HCT116 (cell line): ENCODE measurements at regions not wholly inside any gene's neighbourhood (a gene's known extent, or its start where the extent isn't known, plus 50 kb on each side); places are given as distances from the start of the nearest gene placed in this dataset.

Source experiments
- ATAC-seq: fragments of 200-7000 bp; cut with Tn5 transposase; 2 replicates; pipeline ENCODE4 v1.9.1; 2020; ENCODE audit warnings: mild to moderate bottlenecking, moderate library complexity
- BruUV-seq: library from RNA; stranded (reverse); fragments of 400-500 nt; replicated peaks from 2 replicates; lab custom pipeline; 2021; lab: Mats Ljungman, UMichigan
- CTCF ChIA-PET: fragments of 300-600 bp; sonication (Branson Sonifier 250); formaldehyde crosslinking; loops from one replicate; lab custom pipeline; 2021; ENCODE audit warnings: antibody characterized with exemption; lab: Charles Lee
- POLR2A ChIA-PET: fragments of 300-600, 350-600 bp; sonication (Branson Sonifier 250); formaldehyde crosslinking; loops from one replicate; lab custom pipeline; 2021; ENCODE audit warnings: antibody characterized with exemption; lab: Charles Lee
- RAD21 ChIA-PET, 2 experiments: fragments of 300-600 bp; sonication (Branson Sonifier 250); formaldehyde crosslinking; loops; one replicate each; lab custom pipeline; 2023; ENCODE audit warnings: low total read pairs in 2 of 2; ENCODE audit not compliant: uncharacterized antibody in 2 of 2, unreplicated experiment in 2 of 2, low non-redundant PET in 1 of 2; lab: Charles Lee
- DNase-seq: peaks from one replicate; pipeline ENCODE4 v3.0.0-alpha.2; 2010; ENCODE audit warnings: low read depth, low spot score
- H2AFZ ChIP-seq: fragments of 200-600 bp; shearing (Covaris generic), sonication (generic); 2 replicates; pipeline ENCODE4 v1.6.1; 2017; ENCODE audit warnings: low read depth, mixed run types, mixed read lengths, antibody characterized with exemption, low read length; ENCODE audit not compliant: poor library complexity, severe bottlenecking
- H3K27ac ChIP-seq: 2 replicates; pipeline ENCODE4 v1.5.1; 2012; ENCODE audit warnings: low read depth, low read length
- H3K27me3 ChIP-seq: fragments of 200-600 bp; sonication (generic); 2 replicates; pipeline ENCODE4 v1.6.1; 2016; ENCODE audit warnings: mixed run types, low read length, mixed read lengths; ENCODE audit not compliant: insufficient read depth
- H3K36me3 ChIP-seq, 2 experiments: fragments of 200-500 bp in 1 of 2; fragments of 200-600 bp in 1 of 2; sonication (Bioruptor generic) in 1 of 2; sonication (generic) in 1 of 2; 2 replicates each; pipeline versions ENCODE4 v1.5.1 to v1.6.1; 2014 to 2016; ENCODE audit warnings: low read length in 2 of 2, inconsistent platforms in 1 of 2, mixed read lengths in 1 of 2, mixed run types in 1 of 2; ENCODE audit not compliant: insufficient read depth in 2 of 2, control insufficient read depth in 1 of 2
- H3K4me1 ChIP-seq, 2 experiments: fragments of 200-600 bp in 1 of 2; sonication (generic) in 1 of 2; 2 replicates each; pipeline versions ENCODE4 v1.5.1 to v1.6.1; 2012 to 2017; ENCODE audit warnings: low read length in 2 of 2, inconsistent platforms in 1 of 2, mild to moderate bottlenecking in 1 of 2, mixed read lengths in 1 of 2, mixed run types in 1 of 2, moderate library complexity in 1 of 2; ENCODE audit not compliant: insufficient read depth in 2 of 2, control insufficient read depth in 1 of 2
- H3K4me2 ChIP-seq: fragments of 200-600 bp; sonication (generic); 2 replicates; pipeline ENCODE4 v1.6.1; 2017; ENCODE audit warnings: mixed run types, low read length, mixed read lengths
- H3K4me3 ChIP-seq, 2 experiments: fragments of 200-600 bp in 1 of 2; sonication (generic) in 1 of 2; replicated peaks in 1 of 2; 2 replicates each; pipeline ENCODE4 v1.5.1; 2011 to 2016; ENCODE audit warnings: low read length in 2 of 2, control low read depth in 1 of 2, low read depth in 1 of 2, mild to moderate bottlenecking in 1 of 2, mixed read lengths in 1 of 2, mixed run types in 1 of 2
- H3K79me2 ChIP-seq: fragments of 200-600 bp; sonication (generic); 2 replicates; pipeline ENCODE4 v1.6.1; 2017; ENCODE audit warnings: mild to moderate bottlenecking, mixed run types, low read length, moderate library complexity, mixed read lengths; ENCODE audit not compliant: insufficient read depth
- H3K9ac ChIP-seq: fragments of 200-600 bp; sonication (generic); 2 replicates; pipeline ENCODE4 v1.6.1; 2016; ENCODE audit warnings: low read length, mixed read lengths
- H3K9me2 ChIP-seq: fragments of 200-600 bp; sonication (generic), shearing (Covaris generic); 2 replicates; pipeline ENCODE4 v1.6.1; 2017; ENCODE audit warnings: mixed run types, mild to moderate bottlenecking, moderate library complexity; ENCODE audit not compliant: insufficient read depth
- H3K9me3 ChIP-seq, 2 experiments: fragments of 200-500 bp in 1 of 2; fragments of 200-600 bp in 1 of 2; sonication (Bioruptor generic) in 1 of 2; sonication (generic) in 1 of 2; 2 replicates each; pipeline ENCODE4 v1.6.1; 2014 to 2017; ENCODE audit warnings: low read length in 2 of 2, mixed read lengths in 2 of 2, inconsistent platforms in 1 of 2, low read depth in 1 of 2, mild to moderate bottlenecking in 1 of 2, mixed run types in 1 of 2, moderate library complexity in 1 of 2; ENCODE audit not compliant: control insufficient read depth in 1 of 2, insufficient read depth in 1 of 2
- H4K20me1 ChIP-seq: fragments of 200-600 bp; sonication (generic), shearing (Covaris generic); 2 replicates; pipeline ENCODE4 v1.6.1; 2017; ENCODE audit warnings: mixed run types, mild to moderate bottlenecking, moderate library complexity; ENCODE audit not compliant: insufficient read depth
- ATF3 ChIP-seq: IDR thresholded peaks from 2 replicates; pipeline ENCODE4 v1.6.1; 2012
- CBX3 ChIP-seq: IDR thresholded peaks from 2 replicates; pipeline ENCODE4 v1.6.1; 2012; ENCODE audit warnings: low read depth
- CTCF ChIP-seq, 3 experiments: fragments of 200-600 bp in 1 of 3; sonication (generic) in 1 of 3; IDR thresholded peaks in 2 of 3; conservative IDR thresholded peaks in 1 of 3; 2 replicates each; pipeline ENCODE4 v1.5.1; 2012 to 2017; ENCODE audit warnings: low read depth in 2 of 3, low read length in 2 of 3, antibody characterized with exemption in 1 of 3, borderline replicate concordance in 1 of 3, control low read depth in 1 of 3, mild to moderate bottlenecking in 1 of 3, mixed read lengths in 1 of 3, mixed run types in 1 of 3, moderate library complexity in 1 of 3; ENCODE audit not compliant: insufficient read depth in 1 of 3
- ELF1 ChIP-seq: IDR thresholded peaks from 2 replicates; pipeline ENCODE4 v1.6.1; 2012; ENCODE audit warnings: low read depth, borderline replicate concordance
- JUND ChIP-seq: IDR thresholded peaks from 2 replicates; pipeline ENCODE4 v1.6.1; 2012
- POLR2AphosphoS5 ChIP-seq: IDR thresholded peaks from 2 replicates; pipeline ENCODE4 v1.6.1; 2011; ENCODE audit warnings: mild to moderate bottlenecking, low read depth, low read length, moderate library complexity
- RAD21 ChIP-seq: IDR thresholded peaks from 2 replicates; pipeline ENCODE4 v1.6.1; 2012; ENCODE audit warnings: low read depth, mild to moderate bottlenecking
- SIN3A ChIP-seq: IDR thresholded peaks from 2 replicates; pipeline ENCODE4 v1.6.1; 2012; ENCODE audit warnings: low read depth
- SRF ChIP-seq: IDR thresholded peaks from 2 replicates; pipeline ENCODE4 v1.6.1; 2012; ENCODE audit warnings: low read depth
- TCF7L2 ChIP-seq: IDR thresholded peaks from 2 replicates; pipeline ENCODE4 v1.7.0; 2011; ENCODE audit warnings: borderline replicate concordance, inconsistent platforms; ENCODE audit not compliant: insufficient read depth, insufficient read length; ENCODE audit errors: extremely low read depth
- YY1 ChIP-seq: IDR thresholded peaks from 2 replicates; pipeline ENCODE4 v1.6.1; 2011; ENCODE audit warnings: low read length, low read depth, moderate library complexity, mild to moderate bottlenecking; ENCODE audit not compliant: insufficient replicate concordance; ENCODE audit errors: extremely low read depth
- ZBTB33 ChIP-seq: IDR thresholded peaks from 2 replicates; pipeline ENCODE4 v1.6.1; 2011; ENCODE audit warnings: mild to moderate bottlenecking, low read length, moderate library complexity; ENCODE audit not compliant: insufficient replicate concordance; ENCODE audit errors: extremely low read depth
- ZFX ChIP-seq: fragments of 450-650 bp; IDR thresholded peaks from 2 replicates; pipeline ENCODE4 v1.6.1; 2017
- intact Hi-C: fragments of 100-400 bp; cut with micrococcal nuclease; formaldehyde crosslinking; loops from 2 replicates; pipeline ENCODE4 v1.10.0; 2022
- TF ChIP-seq, protein P1 (sequence below): IDR thresholded peaks from 2 replicates; pipeline ENCODE4 v1.6.1; 2012

- CTCF ChIA-PET = no interaction called here
- peaks cover 11 to 18% of the 10 kb centered on the region in 2 experiments for H3K4me1 ChIP-seq
- H3K4me3 ChIP-seq = no peak overlapping the region
- no peaks in the 10 kb centered on the region for H3K9me2 ChIP-seq
- H3K9ac ChIP-seq = no peak overlapping the region
- TF ChIP-seq YY1 (no peak), JUND (no peak), ZFX (no peak), TCF7L2 (no peak)
- TF ChIP-seq, all 23 proteins: peak for 0
- POLR2A ChIA-PET = no interaction called here
- DNase-seq (no peak), ATAC-seq (no peak)
- intact Hi-C loops = no loop called here
- Histone ChIP-seq H4K20me1 (no peaks in the 10 kb centered on the region), H3K36me3 (no peaks in the 10 kb centered on the region), H3K79me2 (no peaks in the 10 kb centered on the region), H2AFZ (no peak overlapping the region), H3K9me3 (no peaks in the 10 kb centered on the region), H3K27me3 (peaks cover 16% of the 10 kb centered on the region; the same call in 1 of the 2 replicates), H3K27ac (no peak overlapping the region), H3K4me2 (no peak overlapping the region)
- RAD21 ChIA-PET = no interaction called here
- no TSS peak for BruUV-seq
Observed at GRCh38 chr10:123569436-123570035, 96.6 kb upstream of the GPR26 start.

GRCh38 chr10:123570051-123570897, 95.9 kb upstream of the GPR26 start:
- RAD21 ChIA-PET = no interaction called here
- H3K27ac ChIP-seq = no peak overlapping the region
- no peak for DNase-seq
- H3K9me3 ChIP-seq = no peaks in the 10 kb centered on the region
- H3K9ac ChIP-seq = no peak overlapping the region
- POLR2A ChIA-PET = no interaction called here
- intact Hi-C loops = no loop called here
- H3K79me2 ChIP-seq = no peaks in the 10 kb centered on the region
- CTCF ChIA-PET = no interaction called here
- H3K4me1 ChIP-seq = peaks cover 11 to 20% of the 10 kb centered on the region in 2 experiments
- no peak for ATAC-seq
- no peaks in the 10 kb centered on the region for H4K20me1 ChIP-seq
- H2AFZ ChIP-seq = no peak overlapping the region
- H3K9me2 ChIP-seq = no peaks in the 10 kb centered on the region
- H3K27me3 ChIP-seq = peaks cover 16% of the 10 kb centered on the region; the same call in 1 of the 2 replicates
- H3K4me2 ChIP-seq = no peak overlapping the region
- BruUV-seq = no TSS peak
- no peaks in the 10 kb centered on the region for H3K36me3 ChIP-seq
- H3K4me3 ChIP-seq = no peak overlapping the region
- TF ChIP-seq CTCF (IDR thresholded peaks at IDR 0.05 in 2 of 3, conservative IDR thresholded peaks at IDR 0.05 in 1 of 3; ENCODE audit: borderline replicate concordance in 1 of 3, insufficient read depth in 1 of 3, low read depth in 2 of 3, low read length in 2 of 3) (no peak), SIN3A (no peak), POLR2AphosphoS5 (no peak), RAD21 (no peak), JUND (no peak), ELF1 (no peak), YY1 (no peak), CBX3 (no peak), SRF (no peak), ATF3 (no peak), ZBTB33 (no peak), TCF7L2 (no peak), ZFX (no peak)
- TF ChIP-seq, protein P1, sequence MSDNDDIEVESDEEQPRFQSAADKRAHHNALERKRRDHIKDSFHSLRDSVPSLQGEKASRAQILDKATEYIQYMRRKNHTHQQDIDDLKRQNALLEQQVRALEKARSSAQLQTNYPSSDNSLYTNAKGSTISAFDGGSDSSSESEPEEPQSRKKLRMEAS = no peak
